HG03139 (cell line): ENCODE measurements at regions not wholly inside any gene's neighbourhood (a gene's known extent, or its start where the extent isn't known, plus 50 kb on each side); places are given as distances from the start of the nearest gene placed in this dataset.

Experiments
- ATAC-seq: cut with Tn5 transposase; IDR thresholded peaks from one replicate; pipeline ENCODE4 v1.9.1; 2021; ENCODE audit not compliant: unreplicated experiment

GRCh38 chr13:105285526-105285925 lies 1249.9 kb downstream of the EFNB2 start:
- no peak for ATAC-seq

DNA sequence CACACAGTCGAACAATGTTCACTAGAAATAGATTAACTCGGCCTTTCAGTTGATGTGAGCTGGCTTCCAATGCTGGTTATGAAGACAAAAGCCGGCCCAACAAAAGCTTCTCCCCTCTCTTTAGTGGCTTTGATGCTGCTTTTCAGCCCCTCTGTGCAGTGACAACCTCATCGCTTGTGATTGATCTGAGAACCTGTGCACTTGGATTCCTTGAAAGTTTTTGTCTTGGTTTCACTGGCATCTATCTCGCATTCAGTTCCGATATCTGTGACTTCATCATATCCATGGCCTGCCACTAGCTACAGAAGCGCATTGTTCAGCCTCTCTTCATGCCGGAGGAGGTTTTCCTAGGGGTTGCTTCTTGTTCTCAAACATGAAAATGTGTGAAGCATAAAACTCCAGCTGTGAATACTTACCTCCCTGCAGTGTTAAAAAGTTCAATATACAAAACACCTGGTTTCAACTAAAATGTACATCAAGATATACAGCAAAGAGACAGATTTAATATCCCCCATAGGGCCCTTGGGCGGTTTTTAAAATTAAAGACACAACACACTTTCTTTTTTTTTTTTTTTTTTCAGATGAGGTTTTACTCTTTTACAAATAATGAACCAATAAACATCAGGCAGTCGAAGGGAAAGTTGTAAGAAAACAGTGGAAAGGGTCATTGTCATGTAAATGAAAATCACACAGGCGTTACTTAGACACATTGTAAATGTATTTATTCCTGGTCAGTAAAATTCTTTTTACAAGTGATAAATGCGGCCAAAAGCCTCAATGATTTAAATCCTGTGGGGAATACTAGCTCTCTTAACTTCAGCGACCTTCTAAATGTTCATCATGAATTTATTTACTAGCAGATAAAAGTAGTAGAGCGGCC lies 1252.8 kb downstream of the EFNB2 start:
- no peak for ATAC-seq

- no peak for ATAC-seq
These were observed 1256.5 kb downstream of the EFNB2 start for GRCh38 chr13:105278943-105279381.

GRCh38 chr13:105276571-105276970 lies 1258.9 kb downstream of the EFNB2 start:
- no peak for ATAC-seq

- ATAC-seq: no peak
These were observed 1261.7 kb downstream of the EFNB2 start for GRCh38 chr13:105273665-105274222.

- ATAC-seq: no peak
These were observed 1262.5 kb downstream of the EFNB2 start for GRCh38 chr13:105272660-105273631.

DNA sequence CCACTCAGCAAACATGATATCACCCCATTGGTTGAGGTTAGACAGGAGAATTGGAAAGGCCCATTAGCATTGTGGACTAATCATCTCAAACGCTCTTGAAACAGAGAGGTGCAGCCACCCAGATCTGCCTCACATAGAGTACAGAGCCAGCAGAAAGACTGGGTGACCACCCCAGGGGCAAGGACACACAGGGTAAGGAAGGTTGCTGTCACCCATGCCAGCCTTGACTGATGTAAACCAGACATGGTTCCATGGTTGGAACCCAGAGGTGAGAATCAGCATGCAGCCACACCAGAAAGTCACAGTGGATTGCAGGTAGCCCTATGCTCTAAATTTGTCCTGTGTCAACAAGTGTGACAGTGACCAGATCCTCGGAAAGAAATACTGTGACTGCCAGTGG lies 1268.8 kb downstream of the EFNB2 start:
- no peak for ATAC-seq

DNA sequence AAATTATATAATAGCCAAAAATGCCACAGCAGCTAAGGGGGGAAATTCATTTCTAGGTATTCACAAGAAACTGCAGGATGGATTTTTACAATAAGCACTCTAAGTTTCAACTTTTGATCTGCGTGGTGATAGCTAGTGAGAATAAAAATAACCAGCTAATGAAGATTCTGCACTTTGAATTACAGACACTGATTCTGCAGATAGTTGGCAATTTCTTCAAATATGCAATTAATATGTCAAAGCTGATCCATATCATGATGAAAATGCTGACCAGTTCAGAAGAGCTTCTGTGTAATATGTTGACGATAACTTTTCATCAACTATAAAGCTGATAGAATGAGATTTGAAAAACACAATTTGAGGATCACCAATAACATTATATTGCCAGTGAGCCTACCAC lies 1272.9 kb downstream of the EFNB2 start:
- ATAC-seq: no peak

GRCh38 chr13:105259426-105259825 lies 1276.0 kb downstream of the EFNB2 start:
- ATAC-seq: no peak

DNA sequence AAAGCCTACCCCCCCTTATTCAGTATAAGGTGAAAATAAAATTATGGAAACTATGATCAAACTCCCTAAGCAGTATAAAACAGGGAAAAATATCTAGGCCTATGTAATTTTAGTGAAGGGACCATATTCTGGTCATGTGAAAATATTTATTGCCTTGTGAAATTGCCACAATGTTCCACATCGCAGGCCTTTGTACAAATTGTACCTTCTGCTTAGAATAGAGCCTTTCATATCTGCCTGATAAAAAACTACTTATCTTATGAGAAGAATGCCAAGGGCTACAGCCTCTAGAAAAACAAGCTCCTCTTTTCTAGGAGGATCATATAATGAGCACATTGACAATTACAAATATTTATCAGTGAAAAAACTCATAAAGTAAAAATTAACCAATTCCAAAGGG lies 1280.0 kb downstream of the EFNB2 start:
- ATAC-seq: no peak

- no peak for ATAC-seq
These were observed 1284.2 kb downstream of the EFNB2 start for GRCh38 chr13:105251293-105251692.

DNA sequence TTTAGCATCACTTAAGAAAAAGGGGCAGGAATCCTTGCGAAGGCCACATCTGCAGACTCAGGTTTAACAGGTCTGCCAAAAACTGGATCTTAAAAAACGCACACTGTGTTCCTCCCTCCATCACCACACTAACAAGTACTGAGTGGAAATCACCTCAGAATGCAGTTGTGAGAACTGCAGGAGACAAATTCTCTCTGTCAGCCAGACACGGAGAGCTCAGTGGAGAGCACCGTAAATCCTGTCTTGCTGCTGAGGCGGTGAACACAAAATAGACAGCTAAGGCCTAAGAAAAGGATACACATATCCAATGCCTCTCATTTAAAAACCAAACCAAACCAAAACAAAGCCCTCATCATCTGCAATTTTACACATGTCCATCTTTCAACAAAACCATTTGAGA lies 1287.6 kb downstream of the EFNB2 start:
- ATAC-seq: no peak

GRCh38 chr13:105240371-105240770 lies 1295.1 kb downstream of the EFNB2 start:
- ATAC-seq: no peak

DNA sequence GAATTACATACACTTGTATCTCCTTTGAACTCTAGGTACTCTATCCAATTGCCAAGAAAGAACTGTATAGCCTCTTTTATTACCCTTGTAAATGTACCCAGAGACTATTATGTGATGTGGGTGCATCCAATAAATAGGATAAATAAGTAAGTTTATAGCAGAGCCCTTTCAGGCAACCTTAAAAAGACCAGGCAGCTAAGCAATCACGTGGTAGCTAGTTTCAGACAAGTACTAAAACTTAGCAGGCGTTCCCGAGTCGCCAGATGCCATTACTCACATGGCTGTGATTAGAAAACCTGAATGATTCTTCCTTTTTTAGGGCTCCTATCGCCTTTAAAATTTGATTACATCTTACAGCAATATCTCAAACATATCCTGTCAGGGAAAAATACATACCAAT lies 1303.0 kb downstream of the EFNB2 start:
- ATAC-seq: no peak

- ATAC-seq: no peak
These were observed 1303.5 kb downstream of the EFNB2 start for GRCh38 chr13:105232006-105232405.

GRCh38 chr13:105231579-105231978 lies 1303.9 kb downstream of the EFNB2 start:
- ATAC-seq: no peak

- no peak for ATAC-seq
These were observed 1314.6 kb downstream of the EFNB2 start for GRCh38 chr13:105220881-105221280.

DNA sequence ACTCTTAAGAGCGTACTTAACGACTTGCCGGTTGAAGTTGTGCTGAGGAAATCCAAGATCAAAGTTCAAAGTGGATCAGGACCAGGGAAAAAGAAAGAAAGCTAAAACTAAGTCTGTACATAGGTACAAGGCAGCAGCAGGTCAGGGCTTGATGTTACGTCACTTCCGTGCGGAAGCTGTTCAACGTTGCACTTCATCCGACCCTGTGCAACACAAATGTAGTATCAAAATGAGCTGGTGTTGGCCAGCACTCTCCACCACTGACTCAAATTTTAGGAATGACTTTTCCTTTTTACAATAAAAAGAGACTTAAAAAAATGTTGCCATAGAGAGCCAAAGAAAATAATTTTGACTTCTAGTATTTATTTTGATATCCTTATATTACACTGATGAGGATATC lies 1315.4 kb downstream of the EFNB2 start:
- no peak for ATAC-seq

DNA sequence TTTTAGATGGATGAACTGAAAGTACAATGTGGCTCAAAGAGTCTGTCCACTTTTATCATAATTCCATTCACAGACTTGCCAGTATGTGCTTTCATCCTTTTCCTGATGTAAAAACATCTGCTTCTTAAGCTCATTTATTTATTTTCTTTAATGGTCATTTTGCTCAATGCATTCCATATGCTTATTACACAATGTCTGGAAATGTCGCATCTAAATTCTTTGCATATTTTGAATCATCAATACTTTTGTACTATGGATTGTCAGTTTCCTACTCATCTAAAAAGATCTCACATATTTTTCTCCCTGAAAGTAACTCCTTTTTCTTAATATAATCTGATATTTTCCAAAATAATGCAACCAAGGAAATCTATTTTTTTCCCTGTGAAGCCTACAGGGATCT lies 1315.8 kb downstream of the EFNB2 start:
- ATAC-seq: no peak

DNA sequence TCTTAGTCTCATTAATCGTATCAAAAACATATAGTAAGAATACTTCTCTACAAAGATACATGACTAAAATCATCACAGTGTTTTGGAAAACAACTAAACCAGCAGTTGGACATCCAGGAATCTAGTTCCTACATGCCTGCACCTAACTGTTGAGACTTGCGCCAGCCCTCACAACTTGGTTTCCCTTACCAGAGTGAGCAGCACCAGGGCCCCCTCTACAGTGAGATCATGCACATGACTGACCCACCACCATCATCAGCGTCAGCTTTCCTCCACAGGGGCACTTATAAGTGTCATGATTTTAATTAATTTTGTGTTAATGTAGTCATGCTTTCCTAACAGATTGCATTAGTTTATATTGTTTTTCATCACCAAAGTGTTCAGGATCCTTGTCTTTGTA lies 1322.0 kb downstream of the EFNB2 start:
- ATAC-seq: no peak

- ATAC-seq: no peak
These were observed 1327.7 kb downstream of the EFNB2 start for GRCh38 chr13:105207572-105208293.
